Esophagus squamous epithelium (tissue), 4 donors: ENCODE measurements at regions not wholly inside any gene's neighbourhood (a gene's known extent, or its start where the extent isn't known, plus 50 kb on each side); places are given as distances from the start of the nearest gene placed in this dataset.

Experiments used
- CTCF ChIP-seq, 6 experiments: fragments of 450-650 bp in 4 of 6; fragments of 200-600 bp in 2 of 6; sonication (generic) in 2 of 6; IDR thresholded peaks; one replicate each; pipeline ENCODE4 v1.5.1; 2016 to 2019; ENCODE audit warnings: antibody characterized with exemption in 6 of 6, mild to moderate bottlenecking in 4 of 6, moderate library complexity in 4 of 6
- POLR2A ChIP-seq, 4 donors: fragments of 450-650 bp; IDR thresholded peaks; one replicate each; pipeline ENCODE4 v1.6.1; 2017; ENCODE audit warnings: antibody characterized with exemption in 4 of 4, mild to moderate bottlenecking in 4 of 4, moderate library complexity in 3 of 4

DNA sequence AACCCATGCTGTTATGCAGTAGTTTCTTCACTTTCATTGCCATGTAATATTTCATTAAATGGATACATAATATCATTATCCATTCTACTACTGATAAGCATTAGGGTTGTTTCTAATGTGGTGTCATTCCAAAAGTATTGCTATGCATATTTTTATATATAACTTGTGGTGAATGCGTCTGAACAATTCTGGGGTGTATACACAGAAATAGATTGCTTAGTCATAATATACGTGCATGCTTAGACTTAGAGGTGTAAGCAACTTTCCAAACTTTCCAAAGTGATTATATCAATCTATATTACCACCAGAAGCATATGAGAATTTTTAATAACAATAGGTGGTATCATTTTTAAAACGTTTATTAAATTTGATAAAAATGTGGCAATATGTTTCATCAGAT is 540.9 kb downstream of the DSC3 start:
- no peak for TF ChIP-seq CTCF (IDR thresholded peaks at IDR 0.05)
- no peak for TF ChIP-seq POLR2A (IDR thresholded peaks at IDR 0.05)
